ENCODE measurements at regions not wholly inside any gene's neighbourhood (a gene's known extent, or its start where the extent isn't known, plus 50 kb on each side); places are given as distances from the start of the nearest gene placed in this dataset.
"Not testable (repeated sequence)": the region's sequence is repeated elsewhere in the genome, so short reads cannot be mapped to it uniquely, and the experiment has no call there.

DNA sequence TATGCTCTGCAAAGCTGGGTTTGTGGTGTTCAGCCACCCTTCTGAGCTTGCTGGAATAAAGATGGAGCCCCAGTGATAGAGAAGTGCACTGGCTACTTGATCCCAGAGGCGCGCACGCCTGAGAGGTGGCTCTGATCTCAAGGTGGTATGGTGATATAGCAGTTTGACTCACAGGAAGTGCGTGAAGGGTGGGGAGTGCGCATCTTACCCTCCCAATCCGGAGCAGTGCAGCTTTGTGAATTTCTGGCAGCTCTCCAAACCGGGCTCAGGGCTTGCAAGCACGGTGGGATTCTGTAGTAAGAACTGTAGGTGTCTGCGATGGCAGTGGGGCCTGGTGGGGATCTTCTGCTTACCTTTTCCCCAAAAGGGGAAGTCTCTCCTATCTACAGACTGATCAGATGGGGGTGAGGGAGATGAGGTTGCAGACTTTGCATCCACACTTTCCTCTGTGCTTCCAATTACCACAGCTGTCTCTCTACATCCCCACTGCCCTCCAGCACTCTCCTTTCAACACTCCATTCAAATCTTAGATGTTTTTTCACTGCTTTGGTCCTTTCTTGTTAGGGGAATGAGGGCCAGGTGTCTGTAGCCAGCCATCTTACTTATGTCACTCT lies 197.4 kb upstream of the SLC38A2 start:
- no peak for FAIRE-seq

DNA sequence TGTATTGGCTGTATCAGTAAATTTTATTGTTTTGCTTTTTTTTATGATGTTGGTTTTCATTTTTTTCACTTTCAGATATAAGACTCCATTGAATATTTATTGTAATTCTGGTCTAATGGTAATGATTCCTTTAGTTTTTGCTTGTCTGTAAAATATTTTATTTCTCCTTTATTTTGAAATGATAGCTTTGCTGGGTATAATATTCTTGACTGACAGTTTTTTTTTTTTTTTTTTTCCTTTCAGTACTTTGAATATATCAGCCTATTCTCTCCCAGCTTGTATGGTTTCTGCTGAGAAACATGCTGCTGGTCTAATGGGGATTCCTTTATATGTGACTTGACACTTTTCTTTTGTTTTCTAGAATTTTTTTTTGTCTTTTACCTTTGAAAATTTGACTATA lies 195.1 kb upstream of the SLC38A2 start:
- FAIRE-seq: no peak

- FAIRE-seq: no peak
Observed at GRCh38 chr12:46562625-46563225, 190.2 kb upstream of the SLC38A2 start.

- not testable (repeated sequence) for FAIRE-seq
Observed at GRCh38 chr12:46561769-46562624, 189.4 kb upstream of the SLC38A2 start.

- FAIRE-seq: no peak
Observed at GRCh38 chr12:46560874-46561273, 188.3 kb upstream of the SLC38A2 start.

DNA sequence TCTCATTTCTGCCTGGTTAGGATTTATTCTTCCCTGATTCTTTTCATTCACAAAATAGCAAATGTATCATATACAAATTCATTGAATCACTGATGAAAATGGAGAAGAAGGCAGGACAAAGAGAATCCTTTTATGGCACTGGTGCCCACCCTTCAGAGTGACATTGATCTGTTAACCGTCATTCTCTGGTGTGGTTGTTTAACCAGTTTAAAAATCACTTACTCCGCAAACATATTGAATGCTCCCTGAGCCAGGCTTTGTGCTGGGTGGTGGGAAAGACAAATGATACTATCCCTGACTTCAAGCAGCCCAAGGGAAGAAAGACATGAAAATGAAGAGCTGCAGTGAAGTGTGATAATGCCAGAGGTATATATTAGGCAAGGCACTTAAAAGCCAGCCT lies 187.5 kb upstream of the SLC38A2 start:
- no peak for FAIRE-seq

- FAIRE-seq: no peak
Observed at GRCh38 chr12:46559311-46559710, 186.7 kb upstream of the SLC38A2 start.

GRCh38 chr12:46558677-46559076 lies 186.1 kb upstream of the SLC38A2 start:
- no peak for FAIRE-seq

DNA sequence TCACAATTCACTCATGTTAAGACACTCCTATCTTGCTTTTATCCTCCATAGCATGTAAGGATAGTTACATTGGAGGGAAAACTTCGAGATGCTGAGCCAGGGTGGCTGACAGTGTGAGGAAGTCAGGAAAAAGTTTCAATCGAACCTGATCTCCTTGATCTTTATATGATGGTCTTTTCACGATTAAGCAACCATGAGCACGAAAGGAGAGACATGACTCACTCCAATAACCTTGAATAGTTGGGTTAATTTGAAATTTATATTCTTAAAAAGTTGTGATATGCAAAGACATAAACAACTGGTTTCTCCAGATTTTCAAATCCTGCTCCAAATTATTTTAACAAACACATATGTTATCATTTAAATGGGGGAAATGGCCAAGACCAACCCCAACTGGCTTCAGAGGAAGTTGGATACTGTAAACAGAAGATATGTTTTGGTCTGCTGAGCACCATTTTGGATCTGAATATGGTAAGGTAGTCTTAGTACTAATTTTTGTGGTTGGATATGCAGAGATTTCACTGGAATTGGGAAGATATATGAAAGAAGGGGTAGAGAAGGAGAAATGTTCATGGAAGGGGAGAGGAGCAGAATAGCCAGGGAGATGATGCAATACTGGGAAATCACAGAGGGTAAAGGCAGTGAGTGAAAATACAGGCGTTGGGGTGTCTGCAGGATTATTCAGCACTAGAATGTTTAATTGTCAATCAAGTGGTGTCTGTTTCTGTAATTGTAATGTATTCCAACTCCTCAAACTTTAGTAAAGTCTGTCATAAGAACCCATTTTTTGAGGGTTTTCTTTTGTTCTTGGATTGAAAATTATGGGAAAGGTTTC lies 185.2 kb upstream of the SLC38A2 start:
- no peak for FAIRE-seq

GRCh38 chr12:46556819-46557524 lies 184.4 kb upstream of the SLC38A2 start:
- FAIRE-seq: no peak

DNA sequence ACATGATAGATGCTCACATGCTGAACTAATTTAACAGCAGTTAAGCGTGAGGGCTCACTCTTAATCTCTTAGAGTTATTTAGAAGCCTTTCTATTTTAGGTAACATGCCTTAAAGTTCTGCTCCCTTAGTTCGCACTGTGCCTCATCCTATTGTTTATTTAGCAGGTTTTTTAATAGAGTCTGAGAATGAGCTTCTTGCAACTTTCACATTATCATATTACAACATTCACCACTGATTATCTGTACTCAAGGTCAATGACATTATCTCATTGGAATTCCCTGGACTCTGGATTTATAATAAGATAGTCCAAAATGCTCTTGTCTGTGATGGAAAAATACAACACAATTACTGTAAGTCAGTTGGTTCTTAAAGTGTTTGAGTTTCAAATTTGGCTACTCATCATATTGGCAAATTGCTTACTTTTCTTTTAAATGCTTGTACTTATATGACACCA lies 183.6 kb upstream of the SLC38A2 start:
- no peak for FAIRE-seq

DNA sequence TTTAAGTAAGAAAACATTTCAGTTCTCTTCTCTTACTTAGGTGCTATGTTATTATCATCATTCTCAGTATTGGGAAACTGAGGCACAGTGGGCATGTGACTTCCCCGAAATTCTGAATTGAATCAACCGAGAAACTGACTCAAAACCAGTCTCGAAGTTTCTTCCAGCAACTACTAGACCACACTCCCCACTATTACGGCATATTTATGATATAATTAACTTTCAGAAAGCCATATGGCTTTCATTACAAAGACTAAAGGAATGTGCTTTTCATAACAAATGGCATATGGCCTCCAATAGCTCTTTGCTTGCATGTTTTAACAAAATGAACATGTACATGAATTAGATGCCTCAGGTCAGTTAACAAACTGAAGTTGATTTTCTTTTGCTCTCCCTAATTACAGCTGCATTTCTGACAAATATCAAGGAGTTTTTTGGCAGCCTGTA lies 182.9 kb upstream of the SLC38A2 start:
- FAIRE-seq: no peak

DNA sequence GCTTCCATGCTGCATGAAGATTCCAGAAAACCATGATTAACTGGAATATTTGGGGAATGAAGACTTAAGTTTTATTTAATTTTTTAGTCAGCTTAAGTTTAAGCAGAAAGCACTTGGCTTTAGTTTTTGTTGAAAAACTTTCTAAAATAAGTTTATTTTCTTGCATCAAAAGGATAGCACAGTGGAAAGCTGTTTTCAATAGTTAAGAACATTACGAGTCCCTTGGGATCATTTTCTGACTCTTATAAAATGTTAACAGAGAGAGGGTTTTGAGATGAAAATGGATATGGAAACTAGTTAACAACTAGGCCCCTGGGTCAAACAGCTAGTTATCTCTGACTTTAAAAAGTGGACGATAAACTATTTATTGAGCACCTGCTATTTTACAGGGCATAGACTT lies 181.9 kb upstream of the SLC38A2 start:
- FAIRE-seq: no peak

DNA sequence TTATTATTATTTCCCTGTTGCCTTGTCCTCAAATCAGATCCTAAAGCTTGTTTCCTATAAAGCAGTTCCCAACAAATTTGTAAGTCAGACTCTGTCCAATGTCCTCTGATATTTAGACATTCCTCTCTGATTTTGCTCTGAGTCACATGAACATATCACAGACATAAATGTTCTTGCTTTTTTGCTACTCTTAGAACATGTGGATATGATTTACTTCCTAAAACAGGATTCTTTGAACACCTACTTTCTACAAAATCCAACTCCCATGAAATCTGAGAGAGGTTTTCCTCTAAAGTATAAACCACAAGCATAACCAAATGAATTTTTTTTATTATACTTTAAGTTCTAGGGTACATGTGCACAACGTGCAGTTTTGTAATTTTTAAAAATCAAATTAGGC lies 181.3 kb upstream of the SLC38A2 start:
- no peak for FAIRE-seq

DNA sequence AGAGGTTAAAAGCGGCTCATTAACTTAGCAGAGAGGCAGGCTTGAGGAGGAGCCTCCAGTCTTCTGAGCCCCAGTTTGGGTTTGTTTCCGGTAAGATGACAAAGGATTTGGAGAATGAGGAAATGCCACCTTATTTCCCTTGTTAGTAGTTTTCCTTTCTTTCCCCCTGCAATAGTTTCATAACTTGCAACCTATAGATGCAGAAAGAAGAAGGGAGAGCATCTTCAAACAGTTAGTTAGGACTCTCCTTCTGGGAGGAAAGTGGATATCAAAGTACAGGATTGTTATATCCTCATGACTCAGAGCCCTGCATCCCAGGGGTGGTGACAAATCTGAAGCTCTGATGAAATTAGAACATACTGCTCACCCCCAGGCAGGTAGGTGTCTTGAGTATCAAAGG lies 180.7 kb upstream of the SLC38A2 start:
- no peak for FAIRE-seq

- no peak for FAIRE-seq
Observed at GRCh38 chr12:46550266-46550879, 177.8 kb upstream of the SLC38A2 start.

GRCh38 chr12:46549527-46550265 lies 177.1 kb upstream of the SLC38A2 start:
- FAIRE-seq: no peak

GRCh38 chr12:46548605-46549071 lies 176.1 kb upstream of the SLC38A2 start:
- no peak for FAIRE-seq

DNA sequence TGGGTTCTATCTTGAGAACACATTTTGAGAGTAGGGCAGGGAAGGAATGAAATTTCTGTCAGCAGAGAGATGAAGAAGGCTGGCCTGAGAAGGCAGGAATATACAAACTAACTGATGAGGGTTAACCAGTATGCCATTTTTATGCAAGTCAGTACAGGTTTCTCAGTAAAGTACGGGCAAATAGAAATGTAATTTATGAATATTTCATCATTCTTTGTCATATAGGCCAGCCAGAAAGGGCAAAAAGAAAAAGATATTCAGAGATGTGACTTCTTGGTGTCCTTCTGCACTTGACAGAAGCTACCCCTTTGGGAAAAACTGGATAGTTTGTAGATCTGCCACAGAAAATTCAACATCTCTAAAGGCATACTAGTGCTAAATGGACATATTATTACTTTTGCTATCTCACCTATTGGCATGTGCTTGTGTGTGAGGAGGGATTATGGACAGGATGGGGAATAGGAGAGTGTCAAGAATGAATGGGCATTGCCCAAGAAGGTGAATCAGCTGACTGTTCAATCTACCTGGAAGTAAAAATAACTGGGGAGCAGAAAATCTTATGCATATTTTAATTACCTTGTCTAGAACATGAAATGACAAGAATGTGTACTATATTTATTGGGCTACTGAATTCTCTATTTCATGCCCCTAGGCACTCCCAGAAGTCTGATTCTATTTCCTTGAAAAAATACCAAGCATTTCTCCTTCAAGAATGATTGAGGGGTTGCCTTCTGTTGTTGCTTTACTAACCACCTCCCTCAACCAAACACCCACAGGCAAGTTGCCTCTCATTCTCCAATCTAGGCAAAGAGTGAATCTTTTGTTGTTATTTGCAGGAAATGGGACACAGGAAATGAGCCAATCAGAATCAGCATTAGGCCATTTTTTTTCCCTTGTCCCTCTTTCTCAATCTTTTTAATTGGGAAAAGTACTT lies 175.1 kb upstream of the SLC38A2 start:
- no peak for FAIRE-seq

Data from G401.6 (cell line).